ENCODE measurements at regions not wholly inside any gene's neighbourhood (a gene's known extent, or its start where the extent isn't known, plus 50 kb on each side); places are given as distances from the start of the nearest gene placed in this dataset.

- TF ChIP-seq CTCF (IDR thresholded peaks at IDR 0.05; ENCODE audit: insufficient read depth, low read length, poor library complexity, severe bottlenecking) (no peak), EZH2phosphoT487 (conservative IDR thresholded peaks at IDR 0.05; ENCODE audit: low read length) (no peak)
Measured at GRCh38 chr1:208448425-208448824, 204.2 kb upstream of the PLXNA2 start.

All from SU-DHL-6 (cell line).